ENCODE measurements at regions not wholly inside any gene's neighbourhood (a gene's known extent, or its start where the extent isn't known, plus 50 kb on each side); places are given as distances from the start of the nearest gene placed in this dataset.

DNA sequence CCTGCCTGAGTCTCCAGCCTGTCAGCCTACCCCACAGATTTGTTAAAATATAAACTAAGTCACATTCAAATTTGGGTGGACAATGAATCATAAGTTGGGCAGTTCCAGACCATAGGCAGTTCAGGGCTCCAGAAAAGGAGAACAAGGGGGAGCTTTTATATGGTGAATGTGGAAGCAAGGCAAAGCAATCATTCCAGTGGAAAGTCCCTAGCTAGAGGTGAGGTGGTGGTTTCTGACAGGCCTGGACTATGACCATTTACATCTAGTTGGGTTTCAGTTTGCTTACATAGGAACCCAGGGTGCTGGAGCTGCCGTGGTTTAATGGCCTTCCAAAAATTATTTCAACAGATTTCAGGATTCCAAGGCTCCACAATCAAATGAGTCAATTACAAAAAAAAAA is 207.3 kb downstream of the AEBP2 start:
- no peak for TF ChIP-seq POLR2A (IDR thresholded peaks at IDR 0.05)
- TF ChIP-seq, protein P1, sequence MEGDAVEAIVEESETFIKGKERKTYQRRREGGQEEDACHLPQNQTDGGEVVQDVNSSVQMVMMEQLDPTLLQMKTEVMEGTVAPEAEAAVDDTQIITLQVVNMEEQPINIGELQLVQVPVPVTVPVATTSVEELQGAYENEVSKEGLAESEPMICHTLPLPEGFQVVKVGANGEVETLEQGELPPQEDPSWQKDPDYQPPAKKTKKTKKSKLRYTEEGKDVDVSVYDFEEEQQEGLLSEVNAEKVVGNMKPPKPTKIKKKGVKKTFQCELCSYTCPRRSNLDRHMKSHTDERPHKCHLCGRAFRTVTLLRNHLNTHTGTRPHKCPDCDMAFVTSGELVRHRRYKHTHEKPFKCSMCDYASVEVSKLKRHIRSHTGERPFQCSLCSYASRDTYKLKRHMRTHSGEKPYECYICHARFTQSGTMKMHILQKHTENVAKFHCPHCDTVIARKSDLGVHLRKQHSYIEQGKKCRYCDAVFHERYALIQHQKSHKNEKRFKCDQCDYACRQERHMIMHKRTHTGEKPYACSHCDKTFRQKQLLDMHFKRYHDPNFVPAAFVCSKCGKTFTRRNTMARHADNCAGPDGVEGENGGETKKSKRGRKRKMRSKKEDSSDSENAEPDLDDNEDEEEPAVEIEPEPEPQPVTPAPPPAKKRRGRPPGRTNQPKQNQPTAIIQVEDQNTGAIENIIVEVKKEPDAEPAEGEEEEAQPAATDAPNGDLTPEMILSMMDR (IDR thresholded peaks at IDR 0.05) = no peak
- no peak for DNase-seq
- H3K9me3 ChIP-seq = no peaks in the 10 kb centered on the region
- no peak overlapping the region for H3K4me3 ChIP-seq
- no peaks in the 10 kb centered on the region for H3K4me1 ChIP-seq
- H3K27ac ChIP-seq = no peak overlapping the region
- no peaks in the 10 kb centered on the region for H3K27me3 ChIP-seq
- H3K36me3 ChIP-seq = no peaks in the 10 kb centered on the region

DNA sequence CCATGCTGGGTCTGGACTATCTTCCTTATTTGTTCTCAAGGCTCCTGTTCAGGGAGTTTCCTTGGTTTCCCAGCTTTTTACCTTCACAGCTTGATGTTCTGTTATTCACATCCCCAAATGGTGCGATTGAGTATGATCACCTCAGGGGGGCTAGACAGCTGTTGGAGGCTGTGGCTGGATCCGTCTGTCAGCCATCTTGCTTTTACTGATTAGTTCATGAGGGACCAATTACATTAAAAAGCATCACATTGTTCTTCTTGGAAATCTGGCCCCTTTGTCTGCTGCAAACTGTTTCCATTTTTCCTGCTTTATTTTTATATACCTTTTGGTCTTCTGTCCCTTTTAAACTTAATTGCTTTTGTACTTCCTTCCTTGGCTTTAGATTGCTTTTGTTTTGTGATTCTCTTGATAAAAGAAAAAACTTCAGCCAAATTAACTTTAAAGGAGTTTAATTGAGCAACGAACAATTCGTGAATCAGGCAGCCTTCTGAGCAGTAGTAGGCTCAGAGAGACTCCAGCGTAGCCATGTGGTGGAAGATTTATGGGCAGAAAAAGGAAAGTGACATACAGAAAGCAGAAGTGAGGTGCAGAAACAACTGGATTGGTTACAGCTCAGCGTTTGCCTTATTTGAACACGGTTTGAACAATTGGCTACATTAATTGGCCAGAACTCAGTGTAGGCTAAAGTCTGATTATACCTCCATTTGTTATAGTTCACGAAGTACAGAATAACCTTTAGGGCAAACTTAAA is 208.7 kb downstream of the AEBP2 start:
- no peak for DNase-seq
- no peak overlapping the region for H3K4me3 ChIP-seq
- TF ChIP-seq, protein P1 (IDR thresholded peaks at IDR 0.05) = no peak
- no peak for TF ChIP-seq POLR2A (IDR thresholded peaks at IDR 0.05)
- no peak overlapping the region for H3K27ac ChIP-seq
- H3K36me3 ChIP-seq = no peaks in the 10 kb centered on the region
- H3K9me3 ChIP-seq = no peaks in the 10 kb centered on the region
- H3K27me3 ChIP-seq = no peaks in the 10 kb centered on the region
- no peaks in the 10 kb centered on the region for H3K4me1 ChIP-seq

DNA sequence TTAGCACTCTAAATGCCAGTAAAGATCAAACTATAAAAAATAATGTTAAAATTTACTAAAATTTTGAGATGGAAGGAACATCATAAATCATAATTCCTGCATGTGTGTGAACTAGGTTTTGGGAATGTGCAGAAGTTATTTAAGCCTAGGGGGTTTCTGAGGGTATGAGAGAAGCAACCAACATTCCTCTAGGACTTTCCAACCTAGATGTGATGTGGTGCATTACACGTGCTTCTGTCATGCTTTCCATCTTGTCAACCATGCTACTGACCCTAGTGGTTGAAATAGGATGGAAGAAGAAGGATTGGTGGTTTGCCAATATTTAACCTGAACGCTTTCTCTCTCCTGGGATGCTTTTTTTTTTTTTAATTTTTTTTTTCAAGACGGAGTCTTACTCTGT is 209.3 kb downstream of the AEBP2 start:
- Histone ChIP-seq H3K4me1 (no peaks in the 10 kb centered on the region), H3K27me3 (no peaks in the 10 kb centered on the region), H3K36me3 (no peaks in the 10 kb centered on the region), H3K27ac (no peak overlapping the region), H3K9me3 (no peaks in the 10 kb centered on the region), H3K4me3 (no peak overlapping the region)
- no peak for DNase-seq
- no peak for TF ChIP-seq POLR2A (IDR thresholded peaks at IDR 0.05)
- TF ChIP-seq, protein P1 (IDR thresholded peaks at IDR 0.05) = no peak

DNA sequence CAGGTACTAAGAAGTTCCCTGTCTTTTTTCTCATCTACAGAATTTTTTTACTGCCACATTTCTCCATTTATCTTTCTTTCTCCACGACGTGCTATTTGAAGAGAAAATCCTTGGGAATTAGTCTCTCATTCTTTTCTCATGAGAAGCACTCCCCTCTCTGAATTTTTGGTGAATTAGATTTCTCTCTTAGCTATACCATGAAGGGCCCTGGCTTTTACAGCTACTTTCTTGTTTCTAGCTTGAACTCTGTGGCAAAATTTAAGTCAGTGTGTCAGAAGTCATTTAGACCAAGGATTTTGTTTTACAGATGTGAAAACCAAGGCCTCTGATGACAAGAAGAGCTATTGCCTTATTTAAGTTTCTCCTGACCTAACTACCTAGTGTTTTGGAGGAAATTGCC is 213.1 kb downstream of the AEBP2 start:
- DNase-seq = no peak
- Histone ChIP-seq H3K27ac (no peak overlapping the region), H3K36me3 (no peaks in the 10 kb centered on the region), H3K4me1 (no peaks in the 10 kb centered on the region), H3K4me3 (no peak overlapping the region), H3K9me3 (no peaks in the 10 kb centered on the region), H3K27me3 (no peaks in the 10 kb centered on the region)
- TF ChIP-seq, protein P1 (IDR thresholded peaks at IDR 0.05) = no peak
- no peak for TF ChIP-seq POLR2A (IDR thresholded peaks at IDR 0.05)

DNA sequence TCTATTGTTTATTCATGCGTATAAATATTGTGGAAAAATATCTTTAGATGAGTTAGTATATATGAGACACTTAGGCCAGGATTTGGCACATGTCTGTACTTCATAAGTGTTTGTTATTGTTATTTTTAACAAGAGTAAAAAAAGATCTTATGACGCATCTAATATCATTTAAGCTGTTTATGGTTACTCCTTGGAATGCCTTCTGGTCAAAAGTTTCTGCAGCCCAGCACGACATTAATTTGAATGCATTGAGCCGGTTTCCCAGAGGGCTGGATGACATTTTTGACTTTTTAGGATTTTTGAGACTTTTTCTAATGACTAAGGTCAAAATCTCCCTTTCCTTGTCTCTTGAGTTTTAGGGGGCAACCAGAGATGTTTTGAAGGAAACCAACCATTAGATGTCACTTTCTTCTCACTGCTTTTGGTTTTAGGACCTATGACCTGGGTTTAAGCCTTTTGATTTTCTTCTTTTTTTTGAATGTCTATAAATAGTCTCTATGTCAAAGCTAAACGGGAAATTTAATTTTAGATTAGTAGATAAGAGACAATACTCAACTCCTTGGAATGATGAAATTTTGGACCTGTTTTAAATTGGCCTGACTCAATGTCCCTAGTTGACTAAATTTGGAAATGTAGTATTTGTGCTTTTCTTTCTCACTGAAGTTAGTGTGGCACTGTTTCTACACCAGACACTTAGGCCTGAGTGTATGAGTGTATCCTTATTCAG is 215.5 kb downstream of the AEBP2 start:
- H3K27ac ChIP-seq = no peak overlapping the region
- DNase-seq = no peak
- no peak for TF ChIP-seq POLR2A (IDR thresholded peaks at IDR 0.05)
- TF ChIP-seq, protein P1 (IDR thresholded peaks at IDR 0.05) = no peak
- H3K4me3 ChIP-seq = no peak overlapping the region
- no peaks in the 10 kb centered on the region for H3K27me3 ChIP-seq
- no peaks in the 10 kb centered on the region for H3K4me1 ChIP-seq
- no peaks in the 10 kb centered on the region for H3K36me3 ChIP-seq
- no peaks in the 10 kb centered on the region for H3K9me3 ChIP-seq

All from Peyer's patch (tissue), 4 donors.